Fibroblast of lung (primary cell): ENCODE measurements at regions not wholly inside any gene's neighbourhood (a gene's known extent, or its start where the extent isn't known, plus 50 kb on each side); places are given as distances from the start of the nearest gene placed in this dataset.

Experiments
- EZH2 ChIP-seq: IDR thresholded peaks from 2 replicates; pipeline ENCODE4 v1.5.1; 2012; ENCODE audit warnings: low read length, control low read depth, mild to moderate bottlenecking; ENCODE audit errors: missing control alignments
- TF ChIP-seq, protein P1 (sequence below), 2 donors: IDR thresholded peaks in 1 of 2; conservative IDR thresholded peaks in 1 of 2; 1 replicate in 1 of 2; 2 replicates in 1 of 2; pipeline ENCODE4 v1.5.1; 2011 to 2012; ENCODE audit warnings: low read length in 2 of 2, control low read depth in 1 of 2, inconsistent platforms in 1 of 2, low read depth in 1 of 2, mild to moderate bottlenecking in 1 of 2

DNA sequence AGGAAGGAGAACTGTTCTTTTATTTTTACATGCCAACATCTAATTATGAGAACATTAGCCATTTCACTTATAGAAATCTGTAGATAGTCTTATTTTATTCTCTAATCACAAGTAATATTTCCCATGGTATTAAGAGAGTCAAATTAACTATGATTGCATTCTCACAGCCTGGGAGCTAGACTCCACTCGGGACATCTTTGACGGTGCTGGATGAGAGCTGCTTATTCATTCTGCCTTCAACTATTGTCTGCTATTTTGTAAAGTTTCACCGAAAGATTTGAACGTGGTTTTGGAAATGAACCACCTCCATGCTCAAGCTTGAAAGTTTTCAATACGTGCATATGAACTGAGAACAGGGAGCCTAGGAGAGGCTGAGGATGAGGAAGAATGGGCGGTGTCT lies 264.3 kb upstream of the KLF6 start:
- TF ChIP-seq, protein P1, sequence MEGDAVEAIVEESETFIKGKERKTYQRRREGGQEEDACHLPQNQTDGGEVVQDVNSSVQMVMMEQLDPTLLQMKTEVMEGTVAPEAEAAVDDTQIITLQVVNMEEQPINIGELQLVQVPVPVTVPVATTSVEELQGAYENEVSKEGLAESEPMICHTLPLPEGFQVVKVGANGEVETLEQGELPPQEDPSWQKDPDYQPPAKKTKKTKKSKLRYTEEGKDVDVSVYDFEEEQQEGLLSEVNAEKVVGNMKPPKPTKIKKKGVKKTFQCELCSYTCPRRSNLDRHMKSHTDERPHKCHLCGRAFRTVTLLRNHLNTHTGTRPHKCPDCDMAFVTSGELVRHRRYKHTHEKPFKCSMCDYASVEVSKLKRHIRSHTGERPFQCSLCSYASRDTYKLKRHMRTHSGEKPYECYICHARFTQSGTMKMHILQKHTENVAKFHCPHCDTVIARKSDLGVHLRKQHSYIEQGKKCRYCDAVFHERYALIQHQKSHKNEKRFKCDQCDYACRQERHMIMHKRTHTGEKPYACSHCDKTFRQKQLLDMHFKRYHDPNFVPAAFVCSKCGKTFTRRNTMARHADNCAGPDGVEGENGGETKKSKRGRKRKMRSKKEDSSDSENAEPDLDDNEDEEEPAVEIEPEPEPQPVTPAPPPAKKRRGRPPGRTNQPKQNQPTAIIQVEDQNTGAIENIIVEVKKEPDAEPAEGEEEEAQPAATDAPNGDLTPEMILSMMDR (conservative IDR thresholded peaks at IDR 0.05 in 1 of 2, IDR thresholded peaks at IDR 0.05 in 1 of 2; ENCODE audit: low read depth in 1 of 2, low read length in 2 of 2) = no peak
- TF ChIP-seq EZH2 = no peak
